GM21390 (cell line): ENCODE measurements at regions not wholly inside any gene's neighbourhood (a gene's known extent, or its start where the extent isn't known, plus 50 kb on each side); places are given as distances from the start of the nearest gene placed in this dataset.
"Not testable (repeated sequence)": the region's sequence is repeated elsewhere in the genome, so short reads cannot be mapped to it uniquely, and the experiment has no call there.

Experiments used
- ATAC-seq: cut with Tn5 transposase; IDR thresholded peaks from one replicate; pipeline ENCODE4 v1.9.1; 2021; ENCODE audit not compliant: unreplicated experiment

DNA sequence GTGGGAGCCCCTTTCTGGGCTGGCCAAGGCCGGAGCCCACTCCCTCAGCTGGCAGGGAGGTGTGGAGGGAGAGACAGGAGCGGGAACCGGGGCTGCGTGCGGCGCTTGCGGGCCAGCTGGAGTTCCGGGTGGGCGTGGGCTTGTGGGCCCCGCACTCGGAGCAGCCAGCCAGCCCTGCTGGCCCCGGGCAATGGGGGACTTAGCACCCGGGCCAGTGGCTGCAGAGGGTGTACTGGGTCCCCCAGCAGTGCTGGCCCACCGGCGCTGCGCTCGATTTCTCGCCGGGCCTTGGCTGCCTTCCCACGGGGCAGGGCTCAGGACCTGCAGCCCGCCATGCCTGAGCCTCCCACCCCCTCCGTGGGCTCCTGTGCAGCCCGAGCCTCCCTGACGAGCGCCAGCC lies 1082.5 kb downstream of the PCDH17 start:
- ATAC-seq, result not testable (repeated sequence)

DNA sequence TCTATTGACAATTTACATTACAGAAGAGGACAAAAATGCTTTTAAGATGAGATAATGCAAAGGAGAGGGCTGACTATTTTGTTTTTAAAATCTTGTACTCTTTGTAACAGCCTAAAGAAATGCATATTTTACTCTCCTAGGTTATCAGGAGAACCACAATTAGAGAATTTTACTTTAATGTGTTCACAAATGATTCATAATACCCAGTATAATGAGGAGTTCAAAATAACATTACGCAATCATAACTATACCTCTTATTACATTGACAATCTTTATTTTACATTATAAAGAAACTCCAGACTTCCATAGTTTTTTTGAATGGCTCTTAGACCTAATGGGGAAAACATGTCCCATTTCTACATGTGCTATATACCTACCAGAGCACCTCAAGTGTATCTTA lies 1089.7 kb downstream of the PCDH17 start:
- ATAC-seq, result no peak

DNA sequence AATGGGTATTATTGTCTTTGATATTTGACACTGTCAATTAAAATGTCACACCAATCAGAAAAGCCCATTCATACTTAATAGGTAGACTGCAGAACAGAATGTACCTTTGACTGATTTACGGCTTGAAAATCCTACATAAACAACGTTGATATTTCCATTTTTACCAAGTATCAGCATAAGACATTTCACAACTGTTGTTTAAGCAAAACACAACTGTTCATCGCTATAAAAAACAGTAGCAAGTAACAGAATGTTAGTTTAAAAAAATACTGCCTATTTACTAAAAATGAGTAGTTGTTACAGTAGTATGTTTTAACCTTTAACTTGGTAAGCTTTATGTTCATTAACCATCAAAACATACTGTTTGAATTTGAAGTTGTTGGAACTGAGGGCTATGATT lies 1096.6 kb downstream of the PCDH17 start:
- ATAC-seq, result no peak

DNA sequence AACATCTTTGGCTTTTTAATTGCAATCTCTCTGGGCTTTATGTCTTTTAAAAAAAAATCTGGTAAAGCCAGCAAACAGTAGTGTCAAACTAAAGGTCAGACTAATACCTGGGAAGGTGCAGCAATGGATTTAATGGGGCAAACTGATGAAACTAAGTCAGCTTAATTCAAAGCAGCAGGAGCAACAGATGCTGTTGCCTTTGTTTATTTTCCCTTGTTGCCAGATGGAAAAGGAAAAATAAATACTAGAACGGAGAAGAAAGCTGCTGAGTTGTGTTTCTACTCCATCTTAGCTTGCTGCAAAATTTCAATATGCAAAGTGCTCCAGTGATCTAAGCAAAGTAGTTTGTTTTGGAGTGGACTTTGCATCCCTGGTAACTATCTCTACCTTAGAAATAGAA lies 1097.8 kb downstream of the PCDH17 start:
- no peak for ATAC-seq

DNA sequence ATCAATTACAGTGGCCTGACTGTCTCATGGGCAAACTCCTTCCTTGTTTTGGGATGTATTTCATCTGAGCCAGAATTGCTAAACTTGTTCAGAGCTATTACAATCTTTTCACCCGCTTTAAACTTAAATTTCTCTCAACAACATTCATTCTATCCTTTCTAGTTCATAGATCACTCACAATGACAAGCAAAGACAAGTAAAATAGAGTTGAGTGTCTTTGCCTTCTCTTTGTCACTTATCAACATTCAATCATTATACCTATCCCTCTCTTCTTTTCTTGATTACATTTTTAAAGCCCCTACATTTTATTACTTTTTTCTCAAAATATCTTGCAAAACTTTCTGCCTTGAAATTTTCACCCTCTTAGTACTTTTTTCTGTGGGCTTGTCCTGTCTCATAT lies 1113.1 kb downstream of the PCDH17 start:
- ATAC-seq, result no peak

DNA sequence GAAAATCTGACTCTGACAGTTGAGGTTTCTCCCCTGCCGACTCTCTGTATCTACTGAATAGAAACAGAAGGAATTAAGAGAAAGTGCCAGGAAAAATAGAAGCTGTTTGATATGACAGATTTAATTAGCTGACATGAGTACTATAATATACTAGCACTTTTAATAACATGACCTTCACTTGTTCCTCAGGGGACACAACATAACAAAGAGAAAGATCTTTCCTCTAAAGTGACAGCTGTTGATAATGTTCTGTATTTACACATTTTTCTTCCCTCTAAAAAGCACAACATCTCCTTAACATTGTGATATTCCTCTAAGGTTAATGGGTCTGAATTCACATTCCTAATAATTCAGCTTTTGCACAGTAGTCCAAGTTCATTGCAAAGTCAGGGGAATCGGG lies 1136.0 kb downstream of the PCDH17 start:
- no peak for ATAC-seq

DNA sequence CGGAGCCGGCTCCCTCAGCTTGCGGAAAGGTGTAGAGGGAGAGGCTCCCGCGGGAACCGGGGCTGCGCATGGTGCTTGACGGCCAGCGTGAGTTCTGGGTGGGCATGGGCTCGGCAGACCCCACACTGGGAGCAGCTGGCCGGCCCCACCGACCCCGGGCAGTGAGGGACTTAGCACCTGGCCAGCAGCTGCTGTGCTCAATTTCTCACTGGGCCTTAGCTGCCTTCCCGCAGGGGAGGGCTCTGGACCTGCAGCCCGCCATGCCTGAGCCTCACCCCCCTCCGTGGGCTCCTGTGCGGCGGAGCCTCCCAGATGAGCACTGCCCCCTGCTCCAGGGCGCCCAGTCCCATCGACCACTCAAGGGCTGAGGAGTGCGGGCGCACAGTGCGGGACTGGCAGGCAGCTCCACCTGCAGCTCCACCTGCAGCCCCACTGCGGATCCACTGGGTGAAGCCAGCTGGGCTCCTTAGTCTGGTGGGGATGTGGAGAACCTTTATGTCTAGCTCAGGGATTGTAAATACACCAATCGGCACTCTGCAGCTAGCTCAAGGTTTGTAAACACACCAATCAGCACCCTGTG lies 1141.8 kb downstream of the PCDH17 start:
- no peak for ATAC-seq

DNA sequence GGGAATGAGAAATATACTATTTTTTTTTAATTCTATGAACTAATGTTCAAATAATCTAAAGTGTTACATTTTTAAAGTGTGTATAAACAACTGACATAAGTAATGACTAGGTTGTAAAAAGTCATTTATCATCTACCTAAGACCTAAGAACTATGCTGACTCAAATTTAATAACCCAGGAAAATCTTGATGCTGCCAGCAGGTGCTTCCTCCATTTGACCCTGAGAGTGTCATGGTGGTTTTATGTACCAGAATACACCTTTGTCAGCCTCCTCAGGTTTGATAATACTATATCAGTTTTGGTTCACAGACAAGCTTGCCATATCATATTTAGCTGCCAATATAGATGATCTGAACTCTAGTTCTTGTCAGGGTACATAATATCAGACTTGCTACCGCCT lies 1151.2 kb downstream of the PCDH17 start:
- no peak for ATAC-seq

DNA sequence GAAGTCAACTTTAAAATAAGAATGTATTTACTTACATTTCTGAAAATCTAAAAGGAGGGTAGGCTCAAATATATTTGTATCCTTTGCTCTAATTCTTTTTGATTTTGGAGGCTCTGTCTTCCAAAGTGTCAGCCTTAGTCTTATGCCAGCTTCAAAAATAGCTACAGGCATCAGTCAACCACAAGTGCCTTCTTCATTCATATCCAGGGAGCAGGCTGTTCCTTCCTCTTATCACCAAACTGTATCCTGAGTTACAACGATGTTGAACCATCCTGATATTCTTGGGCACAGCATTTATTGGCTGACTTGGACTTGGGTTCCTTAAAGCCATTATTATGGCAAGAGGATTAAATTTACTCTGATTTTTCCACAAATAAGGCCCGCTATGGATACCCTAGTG lies 1161.3 kb downstream of the PCDH17 start:
- no peak for ATAC-seq

DNA sequence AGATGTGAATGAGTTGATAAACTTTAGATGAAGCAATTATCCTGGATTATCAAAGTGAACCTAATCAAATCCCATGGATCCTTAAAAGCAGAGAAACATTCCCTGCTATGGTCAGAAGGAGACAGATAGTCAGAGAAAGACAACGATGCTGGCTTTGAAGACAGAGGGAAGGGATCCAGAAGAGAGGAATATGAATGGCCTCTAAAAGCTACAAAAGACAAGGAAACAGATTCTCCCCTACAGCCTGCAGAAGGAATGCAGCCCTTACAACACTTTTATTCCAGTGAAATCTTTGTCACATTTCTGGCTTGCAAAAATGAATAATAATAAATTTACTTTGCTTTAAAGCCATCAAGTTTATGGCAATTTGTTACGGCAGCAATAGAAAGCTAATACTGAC lies 1164.2 kb downstream of the PCDH17 start:
- no peak for ATAC-seq

DNA sequence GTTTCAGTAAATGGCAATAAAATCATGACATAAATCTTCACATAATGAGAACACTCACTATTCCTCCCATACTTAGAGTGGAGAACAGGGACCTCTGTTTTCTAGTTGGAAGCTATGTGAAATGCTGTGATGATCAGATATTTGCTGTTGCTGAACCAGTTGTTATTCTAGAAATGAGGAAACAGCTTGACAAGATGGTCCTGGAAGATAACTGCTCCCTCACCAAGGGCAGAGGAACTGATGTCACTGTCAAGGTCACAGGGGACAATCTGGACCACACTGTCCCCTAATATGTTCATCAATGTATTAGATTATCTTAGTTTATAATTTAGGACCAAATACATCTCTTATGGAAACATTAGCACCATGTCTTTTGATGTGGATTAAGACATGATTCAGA lies 1173.3 kb downstream of the PCDH17 start:
- no peak for ATAC-seq

DNA sequence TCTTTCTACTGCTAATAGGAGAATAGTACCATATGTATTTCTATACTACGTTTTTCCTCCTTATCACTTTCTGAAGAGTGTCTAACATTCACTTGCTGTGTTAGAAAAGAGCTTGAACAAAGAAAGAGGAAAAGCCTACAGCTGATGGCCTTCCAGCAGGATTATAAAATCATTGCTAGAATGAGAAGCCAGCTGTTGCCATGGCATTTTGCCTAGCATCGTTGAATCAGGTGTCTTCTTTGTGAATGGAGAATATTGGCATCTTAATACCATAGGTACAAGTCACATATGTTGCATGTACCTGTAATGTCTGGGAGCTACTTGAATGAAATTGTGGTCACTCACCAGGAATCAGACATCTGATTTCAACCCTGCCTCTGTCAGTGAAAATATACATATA lies 1174.9 kb downstream of the PCDH17 start:
- ATAC-seq, result no peak

DNA sequence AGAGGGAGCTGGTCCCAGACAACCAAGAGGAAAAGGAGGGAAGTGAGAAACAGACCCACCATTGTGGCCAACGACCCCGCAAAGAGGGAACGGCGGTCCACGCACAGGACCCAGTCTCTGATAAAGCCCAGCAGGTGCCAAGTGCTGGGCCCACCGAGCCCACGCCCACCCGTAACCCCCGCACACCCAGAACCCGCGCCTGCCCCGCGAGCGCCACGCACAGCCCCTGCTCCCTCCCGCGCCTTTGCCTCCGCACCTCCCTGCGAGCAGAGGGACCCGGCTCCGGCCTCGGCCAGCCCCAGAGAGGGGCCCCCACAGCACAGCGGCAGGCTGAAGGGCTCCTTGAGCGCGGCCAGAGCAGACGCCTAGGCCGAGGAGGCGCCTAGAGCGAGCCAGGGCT lies 1192.2 kb downstream of the PCDH17 start:
- ATAC-seq, result no peak

DNA sequence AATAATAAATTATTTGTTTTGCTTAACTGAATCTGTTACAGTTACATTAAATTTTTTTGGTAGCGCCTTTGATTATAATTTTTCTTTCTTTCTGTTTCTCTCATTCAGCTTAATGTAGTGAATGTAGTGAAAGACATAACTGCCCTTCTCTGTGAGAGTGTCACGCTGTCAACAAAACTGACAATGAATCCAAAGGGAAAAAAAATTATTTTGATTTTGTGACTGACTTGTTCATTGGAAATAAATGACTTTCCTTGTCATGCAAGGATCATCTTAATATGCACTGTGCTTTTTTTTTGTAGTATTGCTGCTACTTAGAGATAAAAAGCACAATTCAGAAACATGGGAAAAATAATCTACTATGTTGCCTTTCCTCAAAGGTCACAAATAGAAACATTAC lies 1196.4 kb downstream of the PCDH17 start:
- no peak for ATAC-seq

DNA sequence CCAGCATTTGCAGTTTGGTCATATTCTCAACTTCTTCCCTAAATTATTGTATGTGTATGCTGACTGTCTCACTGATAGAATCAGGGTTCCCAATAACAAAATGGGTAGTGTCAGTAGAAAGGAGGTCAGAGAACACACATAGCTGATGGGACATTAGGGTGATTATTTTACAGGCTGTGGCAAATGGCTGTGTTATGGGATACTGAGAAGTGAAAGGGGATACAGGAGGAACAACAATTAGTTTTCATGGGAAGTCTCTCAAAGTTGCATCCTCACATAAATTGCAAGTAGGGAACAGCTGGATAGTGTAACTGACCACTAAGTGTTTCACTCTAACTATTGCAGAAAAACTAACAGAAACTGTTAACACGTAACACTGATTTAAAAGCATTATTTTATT lies 1199.3 kb downstream of the PCDH17 start:
- ATAC-seq, result no peak

DNA sequence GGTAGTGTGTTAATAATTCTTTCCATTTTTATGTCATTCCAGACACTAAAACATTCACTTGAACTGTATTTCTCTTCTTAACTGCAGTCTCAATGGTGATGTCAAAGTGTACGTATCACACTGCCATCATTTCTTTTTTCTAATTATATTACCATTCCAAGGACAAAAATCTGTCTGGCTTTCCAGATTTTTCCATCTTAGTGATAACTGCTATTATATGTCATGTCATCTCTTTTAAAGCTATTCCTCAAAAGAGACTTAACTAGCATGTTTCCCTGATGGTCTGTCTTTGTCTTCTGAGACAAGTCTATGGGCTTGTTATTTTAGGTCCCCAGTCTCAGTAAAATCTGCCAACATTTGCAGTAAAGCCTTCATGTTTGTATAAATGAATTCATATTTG lies 1207.1 kb downstream of the PCDH17 start:
- no peak for ATAC-seq

DNA sequence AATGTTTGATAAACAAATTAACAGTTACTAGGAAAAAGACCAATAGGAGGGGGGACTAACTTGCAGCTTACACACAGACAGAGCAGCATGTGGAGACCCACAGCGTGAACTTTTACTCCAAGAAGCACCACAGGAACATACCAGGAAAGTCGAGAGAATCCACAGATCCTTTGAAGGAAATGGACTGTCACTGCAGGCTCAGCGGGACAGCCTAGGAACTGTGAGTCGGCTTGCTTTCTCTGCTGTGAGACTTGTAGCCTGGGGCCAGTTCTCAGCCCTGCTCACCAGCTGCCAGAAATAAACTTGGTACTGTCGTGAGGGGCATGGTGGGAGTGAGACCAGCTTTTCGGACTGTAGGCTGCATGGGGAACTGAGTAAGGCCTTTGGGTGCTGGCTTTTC lies 1211.5 kb downstream of the PCDH17 start:
- ATAC-seq, result no peak

DNA sequence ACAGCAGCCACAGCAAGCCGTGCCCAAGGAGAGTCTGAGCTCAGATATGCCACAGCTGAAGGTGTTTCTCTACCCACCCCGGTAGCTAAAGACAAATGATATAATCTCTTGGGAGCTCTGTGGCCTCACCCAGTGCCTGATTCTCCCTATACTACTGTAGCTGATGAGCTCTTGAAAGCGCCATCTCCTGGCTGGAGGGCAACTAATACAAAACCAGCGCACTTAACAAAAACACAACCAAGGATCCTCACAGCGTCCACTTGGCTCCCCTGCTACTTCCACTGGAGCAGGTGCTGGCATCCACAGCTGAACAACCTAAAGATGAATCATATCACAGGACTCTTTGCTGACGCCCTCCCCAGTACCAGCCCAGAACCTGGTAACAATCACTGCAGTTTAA lies 1212.0 kb downstream of the PCDH17 start:
- no peak for ATAC-seq

DNA sequence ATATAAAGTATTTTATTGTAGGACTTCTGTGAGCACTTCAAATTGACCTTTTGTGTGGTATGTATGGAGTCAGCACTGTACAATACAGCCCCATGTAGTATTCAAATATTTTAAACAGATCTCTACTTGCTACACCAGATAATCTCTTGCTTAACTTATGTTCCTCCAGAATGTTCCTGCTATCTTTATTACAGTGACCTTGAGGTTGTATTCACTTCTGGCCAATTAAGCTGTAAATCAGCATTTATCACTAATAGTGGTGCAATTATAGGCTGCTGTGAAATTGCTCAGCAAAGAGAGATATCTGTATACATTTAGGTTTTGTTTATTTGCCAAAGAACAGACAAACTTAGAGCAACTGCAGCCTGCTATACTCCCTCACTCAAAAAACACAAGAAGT lies 1218.6 kb downstream of the PCDH17 start:
- ATAC-seq, result no peak

DNA sequence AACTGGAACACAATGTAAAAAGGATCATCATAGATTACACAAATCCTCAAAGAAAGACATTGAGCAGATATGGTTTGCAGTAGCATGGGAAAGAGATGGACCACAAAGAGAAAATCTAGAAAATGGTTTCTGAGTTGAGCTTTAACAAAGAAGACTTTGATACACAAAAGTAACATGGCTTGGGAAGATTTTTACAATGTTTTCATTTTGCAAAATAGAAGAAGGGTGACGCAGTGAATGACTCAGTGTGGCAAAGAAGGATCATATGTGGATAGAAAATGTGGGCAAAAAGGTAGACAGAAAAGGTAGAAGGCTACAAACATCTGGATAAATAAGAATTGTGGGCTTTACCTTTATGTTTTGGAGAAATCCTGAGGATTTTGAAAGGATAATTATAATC lies 1220.5 kb downstream of the PCDH17 start:
- ATAC-seq, result no peak

DNA sequence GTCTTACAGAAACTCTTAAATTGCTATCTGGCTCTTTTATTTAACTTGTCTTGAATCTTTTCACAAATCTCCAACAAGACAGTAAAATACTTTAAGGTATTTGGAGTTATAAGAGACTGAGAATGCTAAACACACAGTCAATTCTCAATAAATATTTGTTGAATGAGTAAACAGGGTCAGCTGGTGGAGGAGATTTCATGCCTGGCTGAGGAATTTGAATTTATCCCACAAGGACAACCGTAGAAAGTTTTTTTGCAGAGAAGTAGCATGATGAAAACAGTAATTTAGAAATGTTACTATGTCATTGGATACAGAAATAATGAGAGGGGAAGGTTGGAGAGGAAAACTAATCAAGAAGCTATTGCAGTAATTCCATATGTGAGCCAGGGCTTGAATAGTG lies 1223.7 kb downstream of the PCDH17 start:
- no peak for ATAC-seq

DNA sequence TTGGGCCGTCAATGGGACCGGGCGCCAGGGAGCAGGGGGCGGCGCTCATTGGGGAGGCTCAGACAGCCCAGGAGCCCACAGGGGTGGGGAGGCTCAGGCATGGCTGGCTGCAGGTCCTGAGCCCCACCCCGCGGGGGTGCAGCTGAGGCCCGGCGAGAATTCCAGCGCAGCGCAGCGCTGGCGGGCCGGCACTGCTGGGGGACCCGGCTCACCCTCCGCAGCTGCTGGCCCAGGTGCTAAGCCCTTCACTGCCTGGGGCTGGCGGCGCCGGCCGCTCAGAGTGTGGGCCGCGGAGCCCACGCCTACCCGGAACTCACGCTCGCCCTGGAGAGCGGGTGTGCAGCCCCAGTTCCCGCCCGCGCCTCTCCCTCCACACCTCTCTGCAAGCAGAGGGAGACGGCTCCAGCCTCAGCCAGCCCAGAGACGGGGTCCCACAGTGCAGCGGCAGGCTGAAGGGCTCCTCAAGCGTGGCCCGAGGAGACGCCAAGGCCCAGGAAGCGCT lies 1227.4 kb downstream of the PCDH17 start:
- no peak for ATAC-seq

DNA sequence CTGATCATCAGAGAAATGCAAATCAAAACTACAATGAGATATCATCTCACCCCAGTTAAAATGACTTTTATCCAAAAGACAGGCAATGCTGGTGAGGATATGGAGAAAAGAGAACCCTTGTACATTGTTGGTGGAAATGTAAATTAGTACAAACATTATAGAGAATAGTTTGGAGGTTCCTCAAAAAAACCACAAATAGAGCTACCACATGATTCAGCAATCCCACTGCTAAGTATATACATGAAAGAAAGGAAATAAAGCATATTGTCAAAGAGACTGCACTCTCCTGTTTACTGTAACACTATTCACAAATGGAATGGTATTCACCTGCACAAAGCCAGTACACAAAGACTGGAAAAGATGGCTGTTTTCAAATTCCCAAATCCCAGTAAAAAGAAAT lies 1233.7 kb downstream of the PCDH17 start:
- ATAC-seq, result no peak

DNA sequence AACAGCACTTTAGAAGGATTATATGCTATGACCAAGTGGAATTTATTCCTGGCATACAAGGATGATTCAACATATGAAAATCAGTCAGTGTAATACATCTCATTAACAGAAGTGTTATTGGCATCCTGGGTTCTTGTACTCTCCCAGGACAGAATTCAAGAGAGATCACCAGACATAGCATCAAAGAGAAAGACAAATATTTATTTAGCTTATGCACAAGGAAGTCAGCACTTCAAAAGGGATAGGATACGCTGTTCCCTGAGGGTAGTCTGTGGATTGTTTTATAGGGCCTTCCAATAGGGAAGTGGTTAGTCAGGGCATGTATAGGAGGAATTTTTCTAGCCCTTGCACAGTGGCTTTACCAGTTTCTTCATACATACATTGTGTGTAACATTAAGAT lies 1238.0 kb downstream of the PCDH17 start:
- ATAC-seq, result no peak
